ENCODE measurements at regions not wholly inside any gene's neighbourhood (a gene's known extent, or its start where the extent isn't known, plus 50 kb on each side); places are given as distances from the start of the nearest gene placed in this dataset.
A peak's percentile ranks its signal among the peaks of the same experiment; 100 is the strongest.

- no peak overlapping the region for H3K9ac ChIP-seq (ENCODE audit: low read depth in 1 of 2, low read length in 2 of 2)
- H3K4me3 ChIP-seq (ENCODE audit: low read length in 2 of 2) = no peak overlapping the region
- H3K36me3 ChIP-seq (ENCODE audit: control insufficient read depth in 2 of 2, insufficient read depth in 2 of 2, low read length in 2 of 2) = no peaks in the 10 kb centered on the region
- H3K27me3 ChIP-seq (ENCODE audit: control insufficient read depth in 2 of 2, insufficient read depth in 2 of 2, low read length in 2 of 2) = no peaks in the 10 kb centered on the region
- no peaks in the 10 kb centered on the region for H3K9me3 ChIP-seq (ENCODE audit: control insufficient read depth in 2 of 2, low read length in 2 of 2)
- H3K27ac ChIP-seq (ENCODE audit: low read depth in 2 of 2, low read length in 2 of 2) = no peak overlapping the region
- no peaks in the 10 kb centered on the region for H3K4me1 ChIP-seq (ENCODE audit: control insufficient read depth in 2 of 2, insufficient read depth in 2 of 2, low read length in 2 of 2)
Observed at GRCh38 chr12:94025068-94025467, 123.3 kb upstream of the PLXNC1 start.

- Histone ChIP-seq H3K4me1 (ENCODE audit: control insufficient read depth in 2 of 2, insufficient read depth in 2 of 2, low read length in 2 of 2) (no peaks in the 10 kb centered on the region), H3K27ac (ENCODE audit: low read depth in 2 of 2, low read length in 2 of 2) (no peak overlapping the region), H3K27me3 (ENCODE audit: control insufficient read depth in 2 of 2, insufficient read depth in 2 of 2, low read length in 2 of 2) (no peaks in the 10 kb centered on the region), H3K4me3 (ENCODE audit: low read length in 2 of 2) (no peak overlapping the region), H3K36me3 (ENCODE audit: control insufficient read depth in 2 of 2, insufficient read depth in 2 of 2, low read length in 2 of 2) (no peaks in the 10 kb centered on the region), H3K9me3 (ENCODE audit: control insufficient read depth in 2 of 2, low read length in 2 of 2) (no peaks in the 10 kb centered on the region), H3K9ac (ENCODE audit: low read depth in 1 of 2, low read length in 2 of 2) (no peak overlapping the region)
Observed at GRCh38 chr12:94025756-94026155, 122.6 kb upstream of the PLXNC1 start.

GRCh38 chr12:94026596-94026995 lies 121.8 kb upstream of the PLXNC1 start:
- H3K27me3 ChIP-seq (ENCODE audit: control insufficient read depth in 2 of 2, insufficient read depth in 2 of 2, low read length in 2 of 2) = no peaks in the 10 kb centered on the region
- H3K9ac ChIP-seq (ENCODE audit: low read depth in 1 of 2, low read length in 2 of 2) = no peak overlapping the region
- no peaks in the 10 kb centered on the region for H3K36me3 ChIP-seq (ENCODE audit: control insufficient read depth in 2 of 2, insufficient read depth in 2 of 2, low read length in 2 of 2)
- no peak overlapping the region for H3K27ac ChIP-seq (ENCODE audit: low read depth in 2 of 2, low read length in 2 of 2)
- no peak overlapping the region for H3K4me3 ChIP-seq (ENCODE audit: low read length in 2 of 2)
- H3K4me1 ChIP-seq (ENCODE audit: control insufficient read depth in 2 of 2, insufficient read depth in 2 of 2, low read length in 2 of 2) = no peaks in the 10 kb centered on the region
- H3K9me3 ChIP-seq (ENCODE audit: control insufficient read depth in 2 of 2, low read length in 2 of 2) = no peaks in the 10 kb centered on the region

- no peaks in the 10 kb centered on the region for H3K27me3 ChIP-seq (ENCODE audit: control insufficient read depth in 2 of 2, insufficient read depth in 2 of 2, low read length in 2 of 2)
- no peak overlapping the region for H3K4me3 ChIP-seq (ENCODE audit: low read length in 2 of 2)
- H3K27ac ChIP-seq (ENCODE audit: low read depth in 2 of 2, low read length in 2 of 2) = no peak overlapping the region
- H3K9me3 ChIP-seq (ENCODE audit: control insufficient read depth in 2 of 2, low read length in 2 of 2) = no peaks in the 10 kb centered on the region
- H3K4me1 ChIP-seq (ENCODE audit: control insufficient read depth in 2 of 2, insufficient read depth in 2 of 2, low read length in 2 of 2) = peaks cover 0 to 2% of the 10 kb centered on the region in 2 donors
- H3K9ac ChIP-seq (ENCODE audit: low read depth in 1 of 2, low read length in 2 of 2) = no peak overlapping the region
- H3K36me3 ChIP-seq (ENCODE audit: control insufficient read depth in 2 of 2, insufficient read depth in 2 of 2, low read length in 2 of 2) = no peaks in the 10 kb centered on the region
Observed at GRCh38 chr12:94027561-94027960, 120.8 kb upstream of the PLXNC1 start.

- no peak overlapping the region for H3K27ac ChIP-seq (ENCODE audit: low read depth in 2 of 2, low read length in 2 of 2)
Observed at GRCh38 chr12:94031763-94032162, 116.6 kb upstream of the PLXNC1 start.

GRCh38 chr12:94032368-94032767 lies 116.0 kb upstream of the PLXNC1 start:
- H3K27me3 ChIP-seq (ENCODE audit: control insufficient read depth in 2 of 2, insufficient read depth in 2 of 2, low read length in 2 of 2) = no peaks in the 10 kb centered on the region
- peaks cover 0 to 20% of the 10 kb centered on the region in 2 donors for H3K4me1 ChIP-seq (ENCODE audit: control insufficient read depth in 2 of 2, insufficient read depth in 2 of 2, low read length in 2 of 2)
- H3K27ac ChIP-seq (ENCODE audit: low read depth in 2 of 2, low read length in 2 of 2) = no peak overlapping the region
- no peak overlapping the region for H3K9ac ChIP-seq (ENCODE audit: low read depth in 1 of 2, low read length in 2 of 2)
- H3K4me3 ChIP-seq (ENCODE audit: low read length in 2 of 2) = no peak overlapping the region
- no peaks in the 10 kb centered on the region for H3K36me3 ChIP-seq (ENCODE audit: control insufficient read depth in 2 of 2, insufficient read depth in 2 of 2, low read length in 2 of 2)
- H3K9me3 ChIP-seq (ENCODE audit: control insufficient read depth in 2 of 2, low read length in 2 of 2) = peaks cover 0 to 5% of the 10 kb centered on the region in 2 donors

More at GRCh38 chr12:94031763-94032162, 116.6 kb upstream of the PLXNC1 start:
- Histone ChIP-seq H3K36me3 (ENCODE audit: control insufficient read depth in 2 of 2, insufficient read depth in 2 of 2, low read length in 2 of 2) (no peaks in the 10 kb centered on the region), H3K27me3 (ENCODE audit: control insufficient read depth in 2 of 2, insufficient read depth in 2 of 2, low read length in 2 of 2) (no peaks in the 10 kb centered on the region), H3K4me3 (ENCODE audit: low read length in 2 of 2) (no peak overlapping the region), H3K9me3 (ENCODE audit: control insufficient read depth in 2 of 2, low read length in 2 of 2) (peaks cover 0 to 5% of the 10 kb centered on the region in 2 donors), H3K9ac (ENCODE audit: low read depth in 1 of 2, low read length in 2 of 2) (no peak overlapping the region), H3K4me1 (ENCODE audit: control insufficient read depth in 2 of 2, insufficient read depth in 2 of 2, low read length in 2 of 2) (peaks cover 0 to 20% of the 10 kb centered on the region in 2 donors)

GRCh38 chr12:94033101-94033500 lies 115.3 kb upstream of the PLXNC1 start:
- H3K36me3 ChIP-seq (ENCODE audit: control insufficient read depth in 2 of 2, insufficient read depth in 2 of 2, low read length in 2 of 2) = no peaks in the 10 kb centered on the region
- H3K27me3 ChIP-seq (ENCODE audit: control insufficient read depth in 2 of 2, insufficient read depth in 2 of 2, low read length in 2 of 2) = no peaks in the 10 kb centered on the region
- peaks cover 0 to 5% of the 10 kb centered on the region in 2 donors for H3K9me3 ChIP-seq (ENCODE audit: control insufficient read depth in 2 of 2, low read length in 2 of 2)
- no peak overlapping the region for H3K9ac ChIP-seq (ENCODE audit: low read depth in 1 of 2, low read length in 2 of 2)
- no peak overlapping the region for H3K4me3 ChIP-seq (ENCODE audit: low read length in 2 of 2)
- peak overlapping the region in 1 of 2 donors; percentile 42 for H3K27ac ChIP-seq (ENCODE audit: low read depth in 2 of 2, low read length in 2 of 2)
- peaks cover 0 to 20% of the 10 kb centered on the region in 2 donors for H3K4me1 ChIP-seq (ENCODE audit: control insufficient read depth in 2 of 2, insufficient read depth in 2 of 2, low read length in 2 of 2)

GRCh38 chr12:94033784-94034183 lies 114.6 kb upstream of the PLXNC1 start:
- Histone ChIP-seq H3K4me3 (ENCODE audit: low read length in 2 of 2) (no peak overlapping the region), H3K27me3 (ENCODE audit: control insufficient read depth in 2 of 2, insufficient read depth in 2 of 2, low read length in 2 of 2) (no peaks in the 10 kb centered on the region), H3K9ac (ENCODE audit: low read depth in 1 of 2, low read length in 2 of 2) (no peak overlapping the region), H3K9me3 (ENCODE audit: control insufficient read depth in 2 of 2, low read length in 2 of 2) (peaks cover 0 to 5% of the 10 kb centered on the region in 2 donors), H3K4me1 (ENCODE audit: control insufficient read depth in 2 of 2, insufficient read depth in 2 of 2, low read length in 2 of 2) (peaks cover 0 to 20% of the 10 kb centered on the region in 2 donors), H3K36me3 (ENCODE audit: control insufficient read depth in 2 of 2, insufficient read depth in 2 of 2, low read length in 2 of 2) (no peaks in the 10 kb centered on the region), H3K27ac (ENCODE audit: low read depth in 2 of 2, low read length in 2 of 2) (no peak overlapping the region)

- Histone ChIP-seq H3K36me3 (ENCODE audit: control insufficient read depth in 2 of 2, insufficient read depth in 2 of 2, low read length in 2 of 2) (no peaks in the 10 kb centered on the region), H3K9ac (ENCODE audit: low read depth in 1 of 2, low read length in 2 of 2) (no peak overlapping the region), H3K27me3 (ENCODE audit: control insufficient read depth in 2 of 2, insufficient read depth in 2 of 2, low read length in 2 of 2) (no peaks in the 10 kb centered on the region), H3K4me1 (ENCODE audit: control insufficient read depth in 2 of 2, insufficient read depth in 2 of 2, low read length in 2 of 2) (peaks cover 0 to 20% of the 10 kb centered on the region in 2 donors), H3K27ac (ENCODE audit: low read depth in 2 of 2, low read length in 2 of 2) (no peak overlapping the region), H3K9me3 (ENCODE audit: control insufficient read depth in 2 of 2, low read length in 2 of 2) (peaks cover 0 to 5% of the 10 kb centered on the region in 2 donors), H3K4me3 (ENCODE audit: low read length in 2 of 2) (no peak overlapping the region)
Observed at GRCh38 chr12:94037444-94037843, 110.9 kb upstream of the PLXNC1 start.

- H3K4me3 ChIP-seq (ENCODE audit: low read length in 2 of 2) = no peak overlapping the region
- peaks cover 0 to 5% of the 10 kb centered on the region in 2 donors for H3K9me3 ChIP-seq (ENCODE audit: control insufficient read depth in 2 of 2, low read length in 2 of 2)
- H3K27me3 ChIP-seq (ENCODE audit: control insufficient read depth in 2 of 2, insufficient read depth in 2 of 2, low read length in 2 of 2) = no peaks in the 10 kb centered on the region
- H3K27ac ChIP-seq (ENCODE audit: low read depth in 2 of 2, low read length in 2 of 2) = no peak overlapping the region
- H3K4me1 ChIP-seq (ENCODE audit: control insufficient read depth in 2 of 2, insufficient read depth in 2 of 2, low read length in 2 of 2) = peaks cover 0 to 8% of the 10 kb centered on the region in 2 donors
- H3K9ac ChIP-seq (ENCODE audit: low read depth in 1 of 2, low read length in 2 of 2) = no peak overlapping the region
- H3K36me3 ChIP-seq (ENCODE audit: control insufficient read depth in 2 of 2, insufficient read depth in 2 of 2, low read length in 2 of 2) = no peaks in the 10 kb centered on the region
Observed at GRCh38 chr12:94038605-94039004, 109.8 kb upstream of the PLXNC1 start.
